SK-N-SH treated with all-trans-retinoic acid at 6 μM for 48 hours (cell line): ENCODE measurements at regions not wholly inside any gene's neighbourhood (a gene's known extent, or its start where the extent isn't known, plus 50 kb on each side); places are given as distances from the start of the nearest gene placed in this dataset.
A peak's percentile ranks its signal among the peaks of the same experiment; 100 is the strongest.

ENCODE experiments used
- ATAC-seq: fragments of 200-7000 bp; cut with Tn5 transposase; 3 replicates; pipeline ENCODE4 v1.9.1; 2020; ENCODE audit warnings: mild to moderate bottlenecking, moderate library complexity
- ARNTL ChIP-seq: fragments of 450-650 bp; formaldehyde crosslinking; IDR thresholded peaks from 2 replicates; pipeline ENCODE4 v1.5.0; 2020; ENCODE audit warnings: low read depth, mild to moderate bottlenecking, moderate library complexity, borderline replicate concordance
- BACH2 ChIP-seq: fragments of 250-450 bp; sonication (Bioruptor Pico); IDR thresholded peaks from 2 replicates; pipeline ENCODE4 v1.9.0; 2021; ENCODE audit warnings: mild to moderate bottlenecking, borderline replicate concordance
- CSDC2 ChIP-seq: fragments of 250-450 bp; sonication (Bioruptor Pico); IDR thresholded peaks from 2 replicates; pipeline ENCODE4 v1.5.0; 2020; ENCODE audit warnings: mild to moderate bottlenecking, moderate library complexity
- ESRRG ChIP-seq: fragments of 250-450 bp; sonication (Bioruptor Pico); IDR thresholded peaks from 2 replicates; pipeline ENCODE4 v1.6.1; 2021; ENCODE audit warnings: mild to moderate bottlenecking
- GLIS3 ChIP-seq: fragments of 250-450 bp; sonication (Bioruptor Pico); IDR thresholded peaks from 2 replicates; pipeline ENCODE4 v1.5.0; 2020; ENCODE audit warnings: mild to moderate bottlenecking, moderate library complexity
- ISL1 ChIP-seq: fragments of 250-450 bp; sonication (Bioruptor Pico); IDR thresholded peaks from 2 replicates; pipeline ENCODE4 v2.1.2; 2022; ENCODE audit warnings: mild to moderate bottlenecking, moderate library complexity
- OSR1 ChIP-seq: fragments of 250-450 bp; sonication (Bioruptor Pico); IDR thresholded peaks from 2 replicates; pipeline ENCODE4 v1.8.0; 2022; ENCODE audit warnings: moderate library complexity, mild to moderate bottlenecking, inconsistent platforms
- PPARA ChIP-seq: fragments of 250-450 bp; sonication (Bioruptor Pico); IDR thresholded peaks from 2 replicates; pipeline ENCODE4 v1.5.0; 2020; ENCODE audit warnings: mild to moderate bottlenecking, borderline replicate concordance
- RARB ChIP-seq: fragments of 250-450 bp; sonication (Bioruptor Pico); IDR thresholded peaks from 2 replicates; pipeline ENCODE4 v1.8.0; 2021; ENCODE audit warnings: mild to moderate bottlenecking, moderate library complexity
- SNAI2 ChIP-seq: fragments of 250-450 bp; sonication (Bioruptor Pico); IDR thresholded peaks from 2 replicates; pipeline ENCODE4 v1.5.0; 2020; ENCODE audit warnings: mild to moderate bottlenecking, moderate library complexity
- TCF4 ChIP-seq: fragments of 250-450 bp; sonication (Bioruptor Pico); IDR thresholded peaks from 2 replicates; pipeline ENCODE4 v1.8.0; 2021; ENCODE audit warnings: mild to moderate bottlenecking, moderate library complexity, borderline replicate concordance
- TOX ChIP-seq: fragments of 250-450 bp; sonication (Bioruptor Pico); IDR thresholded peaks from 2 replicates; pipeline ENCODE4 v1.8.0; 2021; ENCODE audit warnings: mild to moderate bottlenecking, moderate library complexity, borderline replicate concordance
- ZC3H10 ChIP-seq: fragments of 250-450 bp; sonication (Bioruptor Pico); IDR thresholded peaks from 2 replicates; pipeline ENCODE4 v1.5.1; 2021; ENCODE audit warnings: mild to moderate bottlenecking, moderate library complexity
- ZFP3 ChIP-seq: fragments of 250-450 bp; sonication (Bioruptor Pico); IDR thresholded peaks from 2 replicates; pipeline ENCODE4 v1.5.0; 2020; ENCODE audit warnings: mild to moderate bottlenecking, moderate library complexity
- ZFP30 ChIP-seq: fragments of 450-650 bp; formaldehyde crosslinking; IDR thresholded peaks from 2 replicates; pipeline ENCODE4 v1.5.0; 2022; ENCODE audit warnings: mild to moderate bottlenecking, moderate library complexity
- ZNF565 ChIP-seq: fragments of 450-650 bp; formaldehyde crosslinking; conservative IDR thresholded peaks from 2 replicates; pipeline ENCODE4 v1.5.0; 2020; ENCODE audit warnings: low read depth, mild to moderate bottlenecking, moderate library complexity
- ZNF70 ChIP-seq: fragments of 450-650 bp; formaldehyde crosslinking; IDR thresholded peaks from 2 replicates; pipeline ENCODE4 v1.5.0; 2020; ENCODE audit warnings: mild to moderate bottlenecking, moderate library complexity
- TF ChIP-seq, protein P1 (sequence below): fragments of 250-450 bp; sonication (Bioruptor Pico); IDR thresholded peaks from 2 replicates; pipeline ENCODE4 v1.5.1; 2020; ENCODE audit warnings: low read depth, mild to moderate bottlenecking, moderate library complexity
- TF ChIP-seq, protein P2 (sequence below): fragments of 250-450 bp; sonication (Bioruptor Pico); IDR thresholded peaks from 2 replicates; pipeline ENCODE4 v1.5.1; 2021; ENCODE audit warnings: mild to moderate bottlenecking, moderate library complexity
- TF ChIP-seq, protein P3 (sequence below): fragments of 250-450 bp; sonication (Bioruptor Pico); IDR thresholded peaks from 2 replicates; pipeline ENCODE4 v1.5.0; 2020; ENCODE audit warnings: mild to moderate bottlenecking, moderate library complexity

DNA sequence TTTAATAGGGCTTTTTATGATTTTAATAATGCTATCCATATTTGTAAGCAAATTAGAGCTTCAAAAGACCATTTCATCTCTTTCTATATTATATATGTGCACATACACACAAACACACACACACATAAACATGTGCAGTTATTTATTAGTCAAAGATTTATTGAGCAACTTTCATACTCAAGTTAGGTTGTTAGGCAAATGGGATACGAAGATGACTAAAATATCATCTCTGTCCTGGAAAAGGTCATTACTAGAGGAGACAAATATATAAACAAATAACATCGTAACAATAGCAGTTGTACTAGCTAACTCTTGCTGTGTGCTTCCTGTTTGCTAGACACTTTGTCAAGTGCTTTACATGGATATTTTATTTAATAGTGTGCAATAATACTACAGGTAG, 307.9 kb downstream of the SNX13 start:
- no peak for ATAC-seq
- TF ChIP-seq, protein P1, sequence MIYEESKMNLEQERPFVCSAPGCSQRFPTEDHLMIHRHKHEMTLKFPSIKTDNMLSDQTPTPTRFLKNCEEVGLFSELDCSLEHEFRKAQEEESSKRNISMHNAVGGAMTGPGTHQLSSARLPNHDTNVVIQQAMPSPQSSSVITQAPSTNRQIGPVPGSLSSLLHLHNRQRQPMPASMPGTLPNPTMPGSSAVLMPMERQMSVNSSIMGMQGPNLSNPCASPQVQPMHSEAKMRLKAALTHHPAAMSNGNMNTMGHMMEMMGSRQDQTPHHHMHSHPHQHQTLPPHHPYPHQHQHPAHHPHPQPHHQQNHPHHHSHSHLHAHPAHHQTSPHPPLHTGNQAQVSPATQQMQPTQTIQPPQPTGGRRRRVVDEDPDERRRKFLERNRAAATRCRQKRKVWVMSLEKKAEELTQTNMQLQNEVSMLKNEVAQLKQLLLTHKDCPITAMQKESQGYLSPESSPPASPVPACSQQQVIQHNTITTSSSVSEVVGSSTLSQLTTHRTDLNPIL (CRISPR knock-in tag): no peak
- TF ChIP-seq OSR1 (CRISPR knock-in tag) (no peak), ZNF565 (CRISPR knock-in tag) (no peak), ZFP30 (no peak), BACH2 (CRISPR knock-in tag) (no peak)

DNA sequence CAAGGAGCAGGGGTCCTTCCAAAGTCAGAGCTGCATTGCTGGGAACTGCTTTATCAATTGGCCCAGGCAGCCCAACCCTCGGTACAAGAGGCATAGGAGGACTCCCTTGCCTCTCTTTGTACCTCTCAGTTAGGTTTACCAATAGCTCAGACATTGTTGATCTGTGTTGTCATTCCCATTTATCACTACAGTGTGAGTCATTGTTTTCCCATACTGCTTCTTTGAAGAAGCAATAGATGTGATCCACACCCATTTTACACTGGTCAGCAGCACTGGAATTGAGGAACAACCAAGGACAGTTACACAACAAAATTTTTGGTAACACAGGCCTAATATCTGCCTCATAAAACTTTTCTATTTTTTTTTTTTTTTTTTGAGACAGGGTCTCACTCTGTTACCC, 307.2 kb downstream of the SNX13 start:
- ATAC-seq: no peak; the same call in 2 of the 3 replicates
- TF ChIP-seq, protein P2, sequence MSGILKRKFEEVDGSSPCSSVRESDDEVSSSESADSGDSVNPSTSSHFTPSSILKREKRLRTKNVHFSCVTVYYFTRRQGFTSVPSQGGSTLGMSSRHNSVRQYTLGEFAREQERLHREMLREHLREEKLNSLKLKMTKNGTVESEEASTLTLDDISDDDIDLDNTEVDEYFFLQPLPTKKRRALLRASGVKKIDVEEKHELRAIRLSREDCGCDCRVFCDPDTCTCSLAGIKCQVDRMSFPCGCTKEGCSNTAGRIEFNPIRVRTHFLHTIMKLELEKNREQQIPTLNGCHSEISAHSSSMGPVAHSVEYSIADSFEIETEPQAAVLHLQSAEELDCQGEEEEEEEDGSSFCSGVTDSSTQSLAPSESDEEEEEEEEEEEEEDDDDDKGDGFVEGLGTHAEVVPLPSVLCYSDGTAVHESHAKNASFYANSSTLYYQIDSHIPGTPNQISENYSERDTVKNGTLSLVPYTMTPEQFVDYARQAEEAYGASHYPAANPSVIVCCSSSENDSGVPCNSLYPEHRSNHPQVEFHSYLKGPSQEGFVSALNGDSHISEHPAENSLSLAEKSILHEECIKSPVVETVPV (CRISPR knock-in tag): no peak
- TF ChIP-seq TOX: no peak
- TF ChIP-seq ESRRG (CRISPR knock-in tag): no peak
- TF ChIP-seq BACH2 (CRISPR knock-in tag): no peak
- no peak for TF ChIP-seq ZNF70 (CRISPR knock-in tag)
- no peak for TF ChIP-seq ISL1 (CRISPR knock-in tag)
- TF ChIP-seq RARB (CRISPR knock-in tag): no peak
- TF ChIP-seq GLIS3 (CRISPR knock-in tag): no peak
- no peak for TF ChIP-seq ARNTL (CRISPR knock-in tag)
- no peak for TF ChIP-seq ZC3H10 (CRISPR knock-in tag)

DNA sequence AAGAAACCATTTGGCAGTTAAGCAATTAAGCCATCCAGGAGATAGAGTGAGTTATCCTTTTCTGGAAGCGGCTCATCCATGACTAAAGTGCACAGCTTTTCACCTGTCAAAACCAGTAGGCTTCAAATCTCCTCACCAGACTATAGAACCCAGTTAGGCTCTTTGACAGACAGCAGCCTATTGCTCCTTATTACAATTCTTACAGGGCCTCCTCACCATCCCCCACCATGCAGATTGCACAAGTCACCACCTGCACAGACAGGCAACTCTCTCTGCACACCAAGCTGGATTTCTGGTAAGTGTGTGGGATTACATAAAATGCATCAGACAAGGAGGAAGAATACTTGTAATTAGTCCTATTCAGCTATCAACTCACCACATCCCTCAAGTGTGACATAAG, 301.6 kb downstream of the SNX13 start:
- no peak for TF ChIP-seq ZC3H10 (CRISPR knock-in tag)
- no peak for TF ChIP-seq ARNTL (CRISPR knock-in tag)
- TF ChIP-seq PPARA: no peak
- no peak for TF ChIP-seq CSDC2 (CRISPR knock-in tag)
- TF ChIP-seq RARB (CRISPR knock-in tag): no peak
- TF ChIP-seq TCF4 (CRISPR knock-in tag): no peak
- TF ChIP-seq SNAI2: no peak
- TF ChIP-seq ZNF70 (CRISPR knock-in tag): no peak
- TF ChIP-seq ESRRG (CRISPR knock-in tag): no peak
- TF ChIP-seq TOX: no peak
- no peak for TF ChIP-seq ZFP30
- no peak for TF ChIP-seq ISL1 (CRISPR knock-in tag)
- TF ChIP-seq GLIS3 (CRISPR knock-in tag): no peak
- TF ChIP-seq, protein P3, sequence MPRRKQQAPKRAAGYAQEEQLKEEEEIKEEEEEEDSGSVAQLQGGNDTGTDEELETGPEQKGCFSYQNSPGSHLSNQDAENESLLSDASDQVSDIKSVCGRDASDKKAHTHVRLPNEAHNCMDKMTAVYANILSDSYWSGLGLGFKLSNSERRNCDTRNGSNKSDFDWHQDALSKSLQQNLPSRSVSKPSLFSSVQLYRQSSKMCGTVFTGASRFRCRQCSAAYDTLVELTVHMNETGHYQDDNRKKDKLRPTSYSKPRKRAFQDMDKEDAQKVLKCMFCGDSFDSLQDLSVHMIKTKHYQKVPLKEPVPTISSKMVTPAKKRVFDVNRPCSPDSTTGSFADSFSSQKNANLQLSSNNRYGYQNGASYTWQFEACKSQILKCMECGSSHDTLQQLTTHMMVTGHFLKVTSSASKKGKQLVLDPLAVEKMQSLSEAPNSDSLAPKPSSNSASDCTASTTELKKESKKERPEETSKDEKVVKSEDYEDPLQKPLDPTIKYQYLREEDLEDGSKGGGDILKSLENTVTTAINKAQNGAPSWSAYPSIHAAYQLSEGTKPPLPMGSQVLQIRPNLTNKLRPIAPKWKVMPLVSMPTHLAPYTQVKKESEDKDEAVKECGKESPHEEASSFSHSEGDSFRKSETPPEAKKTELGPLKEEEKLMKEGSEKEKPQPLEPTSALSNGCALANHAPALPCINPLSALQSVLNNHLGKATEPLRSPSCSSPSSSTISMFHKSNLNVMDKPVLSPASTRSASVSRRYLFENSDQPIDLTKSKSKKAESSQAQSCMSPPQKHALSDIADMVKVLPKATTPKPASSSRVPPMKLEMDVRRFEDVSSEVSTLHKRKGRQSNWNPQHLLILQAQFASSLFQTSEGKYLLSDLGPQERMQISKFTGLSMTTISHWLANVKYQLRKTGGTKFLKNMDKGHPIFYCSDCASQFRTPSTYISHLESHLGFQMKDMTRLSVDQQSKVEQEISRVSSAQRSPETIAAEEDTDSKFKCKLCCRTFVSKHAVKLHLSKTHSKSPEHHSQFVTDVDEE (CRISPR knock-in tag): no peak
- TF ChIP-seq, all 23 proteins: peak for 0
- peak; percentile 39 for ATAC-seq

DNA sequence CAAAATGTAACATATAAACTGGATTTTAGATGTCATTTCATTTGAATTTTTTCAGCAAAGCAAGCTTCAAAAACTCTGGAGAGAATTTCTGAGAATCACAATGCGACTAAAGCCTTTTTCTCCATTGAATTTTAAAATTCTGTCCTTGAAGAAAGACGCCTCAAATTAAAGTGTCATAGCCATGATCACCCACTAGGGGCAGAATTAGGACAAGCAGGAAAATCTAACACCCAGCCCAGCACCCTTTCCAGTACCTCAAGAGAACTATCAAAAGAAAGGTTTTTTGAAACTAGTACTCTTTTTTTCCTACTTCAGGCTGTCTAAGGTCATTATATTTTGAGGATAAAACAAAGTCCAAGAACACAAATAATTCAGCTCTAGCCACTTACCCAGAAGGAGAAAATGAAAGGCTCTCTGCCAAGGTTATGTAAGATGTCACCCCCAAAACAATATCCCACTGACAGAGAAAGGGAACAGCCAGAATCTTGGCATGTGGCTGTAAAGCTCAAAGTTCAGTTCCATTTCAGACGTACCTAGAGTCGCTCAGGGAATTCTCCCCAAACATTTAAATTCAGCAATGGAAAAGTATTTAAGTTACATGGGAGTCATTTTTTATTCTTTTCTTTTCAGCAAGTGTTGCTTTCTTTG, 299.4 kb downstream of the SNX13 start:
- TF ChIP-seq RARB (CRISPR knock-in tag): no peak
- no peak for TF ChIP-seq OSR1 (CRISPR knock-in tag)
- no peak for TF ChIP-seq SNAI2
- TF ChIP-seq PPARA: no peak
- TF ChIP-seq TCF4 (CRISPR knock-in tag): no peak
- TF ChIP-seq ZFP3: no peak
- no peak for TF ChIP-seq CSDC2 (CRISPR knock-in tag)
- no peak for TF ChIP-seq ZFP30
- no peak for TF ChIP-seq ZC3H10 (CRISPR knock-in tag)
- no peak for TF ChIP-seq ARNTL (CRISPR knock-in tag)
- TF ChIP-seq, protein P2 (CRISPR knock-in tag): no peak
- TF ChIP-seq, protein P3 (CRISPR knock-in tag): no peak
- TF ChIP-seq ESRRG (CRISPR knock-in tag): no peak
- TF ChIP-seq BACH2 (CRISPR knock-in tag): no peak
- TF ChIP-seq GLIS3 (CRISPR knock-in tag): no peak
- TF ChIP-seq TOX: no peak
- peak; percentile 74 for ATAC-seq
